Pancreas (tissue), 10 donors: ENCODE measurements at regions not wholly inside any gene's neighbourhood (a gene's known extent, or its start where the extent isn't known, plus 50 kb on each side); places are given as distances from the start of the nearest gene placed in this dataset.

Source experiments
- ATAC-seq, 4 donors: fragments of 200-7000 bp; cut with Tn5 transposase; one replicate each; pipeline versions ENCODE4 v1.8.0 to v1.9.1; 2020; ENCODE audit warnings: mild to moderate bottlenecking in 4 of 4, moderate library complexity in 4 of 4
- DNase-seq, 6 donors: peaks; one replicate each; pipeline ENCODE4 v3.0.0-alpha.2; 2020
- FAIRE-seq: peaks from 2 replicates; lab custom pipeline; 2012; peaks lifted over from hg19 to GRCh38; lab: Jason Lieb, UNC
- H3K27ac ChIP-seq, 4 donors: fragments of 200-600 bp; sonication (generic); 1 replicate in 3 of 4; 2 replicates in 1 of 4; pipeline versions ENCODE4 v1.5.0 to v1.8.0; 2020
- H3K27me3 ChIP-seq, 4 donors: fragments of 200-600 bp; one replicate each; pipeline ENCODE4 v1.8.0; 2021
- H3K36me3 ChIP-seq, 3 donors: fragments of 200-600 bp; sonication (generic) in 1 of 3; one replicate each; pipeline versions ENCODE4 v1.5.0 to v1.8.0; 2020 to 2021
- H3K4me1 ChIP-seq, 3 donors: fragments of 200-600 bp; one replicate each; pipeline ENCODE4 v1.8.0; 2021
- H3K4me3 ChIP-seq, 4 donors: fragments of 200-600 bp; sonication (generic) in 2 of 4; one replicate each; pipeline versions ENCODE4 v1.5.0 to v1.8.0; 2020 to 2021
- H3K9me3 ChIP-seq, 4 donors: fragments of 200-600 bp; one replicate each; pipeline ENCODE4 v1.8.0; 2021
- CTCF ChIP-seq, 4 donors: fragments of 200-600 bp; sonication (generic) in 3 of 4; IDR thresholded peaks; one replicate each; pipeline versions ENCODE4 v1.5.0 to v1.8.0; 2021; ENCODE audit warnings: antibody characterized with exemption in 4 of 4
- WGBS, 2 donors: extraction: QIAGEN DNeasy Blood & Tissue Kit; methylation state at CpG; one replicate each; pipeline ENCODE4 v1.1.7; 2013; 5-methylcytosine and 5-hydroxymethylcytosine counted together
- intact Hi-C, 3 donors: fragments of 100-400 bp; cut with DNase I; formaldehyde crosslinking; loops; one replicate each; pipeline versions ENCODE4 v1.11.1 to v1.14.2; 2022
- donor health status: healthy with polysubstance abuse.
- donor health status: DM: no; HTN: no; CAD: no; lungs with moderate emphysema.
- donor health status: DM: no; HTN: no; CAD: no.
- donor health status: control.
- donor health status: control.
- donor health status: Bipolar disorder and iron deficiency.
- donor health status: DM: yes; HTN: yes; CAD: no.
- donor health status: DM: no; HTN: no; CAD: no.
- donor health status: DM: no; HTN: no; CAD: no.
- donor health status: DM: yes; HTN: yes; CAD: no.

- H3K4me1 ChIP-seq: no peaks in the 10 kb centered on the region
- intact Hi-C loops: no loop called here
- H3K27ac ChIP-seq: no peak overlapping the region
- no peaks in the 10 kb centered on the region for H3K9me3 ChIP-seq
- DNase-seq: no peak
- 69% methylated on average over 1 of the region's 1 CpG for WGBS, 2 donors
- no peak for FAIRE-seq
- no peak for ATAC-seq
- H3K27me3 ChIP-seq: peaks cover 0 to 4% (median 0%) of the 10 kb centered on the region in 4 donors
- H3K36me3 ChIP-seq: no peaks in the 10 kb centered on the region
- no peak overlapping the region for H3K4me3 ChIP-seq
- no peak for TF ChIP-seq CTCF (IDR thresholded peaks at IDR 0.05)
These were observed 76.5 kb upstream of the RGS17 start for GRCh38 chr6:153207617-153208016.

DNA sequence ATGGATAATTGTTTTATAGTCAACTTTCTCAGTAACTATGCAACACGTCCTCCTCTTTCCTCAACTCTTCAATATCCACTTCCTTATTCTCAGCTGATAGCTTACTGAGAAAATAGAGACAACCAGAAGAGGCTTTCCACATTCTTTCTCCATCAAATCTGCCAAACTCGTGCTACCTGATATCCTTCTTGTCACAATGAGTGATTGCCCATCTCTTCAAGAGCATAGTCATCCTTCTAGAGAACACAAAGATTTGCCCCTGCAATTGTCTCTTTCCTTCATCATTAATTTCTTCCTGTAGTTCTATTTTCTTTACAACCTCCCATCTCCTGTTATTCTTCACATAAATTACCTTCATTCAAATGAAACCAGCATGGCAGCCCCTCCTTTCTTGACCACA lies 75.9 kb upstream of the RGS17 start:
- WGBS, 2 donors: 27 to 31% methylated on average over 2 of the region's 2 CpGs
- H3K4me3 ChIP-seq: no peak overlapping the region
- no peak for FAIRE-seq

GRCh38 chr6:153192943-153193885 lies 62.1 kb upstream of the RGS17 start:
- ATAC-seq (no peak), DNase-seq (no peak), FAIRE-seq (no peak)
- Histone ChIP-seq H3K36me3 (no peaks in the 10 kb centered on the region), H3K9me3 (no peaks in the 10 kb centered on the region), H3K27me3 (no peaks in the 10 kb centered on the region), H3K4me3 (no peak overlapping the region), H3K4me1 (no peaks in the 10 kb centered on the region), H3K27ac (no peak overlapping the region)
- WGBS, 2 donors: 69 to 71% methylated on average over 6 of the region's 6 CpGs
- no peak for TF ChIP-seq CTCF (IDR thresholded peaks at IDR 0.05)
- intact Hi-C loops: no loop called here

More for the DNA sequence above, 75.9 kb upstream of the RGS17 start:
- no peak for TF ChIP-seq CTCF (IDR thresholded peaks at IDR 0.05)
- no peaks in the 10 kb centered on the region for H3K4me1 ChIP-seq
- no peak overlapping the region for H3K27ac ChIP-seq
- DNase-seq (no peak), ATAC-seq (no peak)
- intact Hi-C loops: no loop called here
- H3K36me3 ChIP-seq: no peaks in the 10 kb centered on the region
- H3K27me3 ChIP-seq: peaks cover 0 to 4% (median 0%) of the 10 kb centered on the region in 4 donors
- no peaks in the 10 kb centered on the region for H3K9me3 ChIP-seq

GRCh38 chr6:153183925-153184324 lies 52.8 kb upstream of the RGS17 start:
- Histone ChIP-seq H3K27ac (no peak overlapping the region), H3K9me3 (no peaks in the 10 kb centered on the region), H3K4me1 (no peaks in the 10 kb centered on the region), H3K4me3 (no peak overlapping the region), H3K27me3 (no peaks in the 10 kb centered on the region), H3K36me3 (no peaks in the 10 kb centered on the region)
- DNase-seq (no peak), FAIRE-seq (no peak), ATAC-seq (no peak)
- intact Hi-C loops: no loop called here
- TF ChIP-seq CTCF (IDR thresholded peaks at IDR 0.05): no peak
- WGBS, 2 donors: 57 to 71% methylated on average over 3 of the region's 3 CpGs
